ENCODE measurements at regions not wholly inside any gene's neighbourhood (a gene's known extent, or its start where the extent isn't known, plus 50 kb on each side); places are given as distances from the start of the nearest gene placed in this dataset.

- TF ChIP-seq CTCF (IDR thresholded peaks at IDR 0.05) (no peak), POLR2A (IDR thresholded peaks at IDR 0.05) (no peak)
Measured at GRCh38 chr9:118931941-118932340, 437.3 kb downstream of the BRINP1 start.
